HepG2 (cell line): ENCODE measurements at regions not wholly inside any gene's neighbourhood (a gene's known extent, or its start where the extent isn't known, plus 50 kb on each side); places are given as distances from the start of the nearest gene placed in this dataset.

ENCODE experiments used
- ATAC-seq: fragments of 200-7000 bp; cut with Tn5 transposase; 3 replicates; pipeline ENCODE4 v1.9.1; 2020; ENCODE audit warnings: mild to moderate bottlenecking, moderate library complexity
- BruUV-seq: library from RNA; stranded (reverse); fragments of 400-500 nt; replicated peaks from 2 replicates; lab custom pipeline; 2021; lab: Mats Ljungman, UMichigan
- CTCF ChIA-PET: fragments of 300-600 bp; formaldehyde crosslinking; extraction: SDS; loops from one replicate; lab custom pipeline; 2021; ENCODE audit warnings: low total read pairs, inconsistent platforms, low intra/inter-chr PET ratio; lab: Yijun Ruan, JAX
- POLR2A ChIA-PET: fragments of 350-600 bp; sonication (Branson Sonifier 250); formaldehyde crosslinking; loops from one replicate; lab custom pipeline; 2020; ENCODE audit warnings: antibody characterized with exemption, inconsistent platforms; lab: Yijun Ruan, JAX
- DNase-seq: peaks from one replicate; pipeline ENCODE4 v3.0.0-alpha.2; 2015; ENCODE audit warnings: low spot score
- FAIRE-seq: peaks from 3 replicates; lab custom pipeline; 2011; peaks lifted over from hg19 to GRCh38; lab: Jason Lieb, UNC
- H2AFZ ChIP-seq: one replicate; pipeline ENCODE4 v1.6.1; 2011; ENCODE audit warnings: low read length, inconsistent platforms
- H3K27ac ChIP-seq: fragments of 300-600 bp; 3 replicates; pipeline ENCODE4 v1.8.0; 2011; ENCODE audit warnings: mixed run types, mild to moderate bottlenecking, mixed read lengths, low read length, inconsistent platforms; ENCODE audit not compliant: insufficient read depth; ENCODE audit errors: extremely low read length
- H3K27me3 ChIP-seq, 2 experiments: fragments of 200-600 bp in 1 of 2; 2 replicates in 1 of 2; 3 replicates in 1 of 2; pipeline versions ENCODE4 v1.6.0 to v1.8.0; 2011; ENCODE audit warnings: low read length in 2 of 2, mild to moderate bottlenecking in 2 of 2, moderate library complexity in 2 of 2, inconsistent platforms in 1 of 2; ENCODE audit not compliant: insufficient read depth in 2 of 2, control insufficient read depth in 1 of 2
- H3K36me3 ChIP-seq, 2 experiments: fragments of 200-600 bp in 1 of 2; replicated peaks in 1 of 2; 2 replicates in 1 of 2; 3 replicates in 1 of 2; pipeline versions ENCODE4 v1.5.1 to v1.8.0; 2011; ENCODE audit warnings: low read length in 2 of 2, inconsistent platforms in 1 of 2; ENCODE audit not compliant: insufficient read depth in 2 of 2, control insufficient read depth in 1 of 2
- H3K4me1 ChIP-seq: 2 replicates; pipeline ENCODE4 v1.5.1; 2012; ENCODE audit warnings: low read length, inconsistent platforms; ENCODE audit not compliant: insufficient read depth
- H3K4me2 ChIP-seq: 2 replicates; pipeline ENCODE4 v1.6.0; 2011; ENCODE audit warnings: low read depth, low read length, inconsistent platforms
- H3K4me3 ChIP-seq, 3 experiments: fragments of 200-600 bp in 1 of 3; sonication (generic), shearing (Covaris generic) in 1 of 3; replicated peaks in 1 of 3; 2 replicates each; pipeline ENCODE4 v1.5.1; 2011 to 2016; ENCODE audit warnings: low read length in 3 of 3, inconsistent platforms in 2 of 3, low read depth in 2 of 3, mild to moderate bottlenecking in 2 of 3, control low read depth in 1 of 3, mixed read lengths in 1 of 3; ENCODE audit not compliant: insufficient read depth in 1 of 3
- H3K79me2 ChIP-seq: one replicate; pipeline ENCODE4 v1.6.1; 2011; ENCODE audit warnings: low read length, inconsistent platforms; ENCODE audit not compliant: insufficient read depth
- H3K9ac ChIP-seq: 2 replicates; pipeline ENCODE4 v1.6.0; 2011; ENCODE audit warnings: mild to moderate bottlenecking, low read depth, low read length, inconsistent platforms; ENCODE audit not compliant: insufficient read depth
- H3K9me3 ChIP-seq: 2 replicates; pipeline ENCODE4 v1.5.1; 2012; ENCODE audit warnings: mild to moderate bottlenecking, low read length
- H4K20me1 ChIP-seq: 2 replicates; pipeline ENCODE4 v1.6.0; 2011; ENCODE audit warnings: inconsistent platforms, mild to moderate bottlenecking, low read length, moderate library complexity; ENCODE audit not compliant: insufficient read depth
- SMAD3 ChIP-seq: sonication (generic); formaldehyde crosslinking; IDR thresholded peaks from 2 replicates; pipeline ENCODE4 v1.4.0; 2020; ENCODE audit warnings: missing genetic modification reagents
- SRF ChIP-seq: IDR thresholded peaks from 2 replicates; pipeline ENCODE4 v1.6.1; 2011; ENCODE audit warnings: mild to moderate bottlenecking, low read depth, low read length, moderate library complexity
- ZBTB46 ChIP-seq: sonication (generic); formaldehyde crosslinking; IDR thresholded peaks from 2 replicates; pipeline ENCODE4 v1.4.0; 2020; ENCODE audit warnings: mild to moderate bottlenecking, missing genetic modification reagents, borderline replicate concordance
- ZC3H4 ChIP-seq: sonication (generic); formaldehyde crosslinking; IDR thresholded peaks from 2 replicates; pipeline ENCODE4 v1.4.0; 2020; ENCODE audit warnings: missing genetic modification reagents, borderline replicate concordance
- ZMAT3 ChIP-seq: sonication (generic); formaldehyde crosslinking; conservative IDR thresholded peaks from 2 replicates; pipeline ENCODE4 v1.7.0; 2021; ENCODE audit warnings: missing genetic modification reagents
- ZNF652 ChIP-seq: IDR thresholded peaks from 2 replicates; pipeline ENCODE4 v1.6.1; 2016; ENCODE audit warnings: low read depth, borderline replicate concordance
- ZNF782 ChIP-seq: sonication (generic); formaldehyde crosslinking; IDR thresholded peaks from 2 replicates; pipeline ENCODE4 v1.4.0; 2020; ENCODE audit warnings: missing genetic modification reagents, mild to moderate bottlenecking, borderline replicate concordance
- WGBS: methylation state at CpG from one replicate; pipeline ENCODE4 v1.1.6; 2017; ENCODE audit warnings: low lambda C conversion rate; 5-methylcytosine and 5-hydroxymethylcytosine counted together
- in situ Hi-C: cut with HindIII; loops from 2 replicates; pipeline ENCODE4 v1.10.0; 2017; ENCODE audit warnings: low pct_unique_long_range_greater_than_20kb; ENCODE audit not compliant: extremely low pct_ligation_motif_present
- intact Hi-C: fragments of 100-400 bp; cut with micrococcal nuclease; formaldehyde crosslinking; loops from one replicate; pipeline ENCODE4 v1.10.0; 2022; ENCODE audit not compliant: unreplicated experiment

- H3K4me2 ChIP-seq, result no peak overlapping the region
- no peaks in the 10 kb centered on the region for H3K9me3 ChIP-seq
- TF ChIP-seq ZNF652 (CRISPR knock-in tag) (peak; percentile 70; the same call in 1 of the 2 replicates), ZMAT3 (CRISPR knock-in tag) (no peak)
- TF ChIP-seq, all 625 proteins: peak for 1
- intact Hi-C loops (no loop called here), in situ Hi-C loops (loop anchor here (10.0 kb wide), 1 partner anchor 223 kb away; no protein-coding TSS in a partner anchor)
- Histone ChIP-seq H3K9ac (no peak overlapping the region), H3K4me1 (no peaks in the 10 kb centered on the region), H3K79me2 (no peaks in the 10 kb centered on the region), H2AFZ (no peak overlapping the region), H3K4me3 (no peak overlapping the region), H3K36me3 (no peaks in the 10 kb centered on the region), H3K27me3 (peaks cover 2% of the 10 kb centered on the region in 2 experiments; a peak in 1 of 5 replicates), H4K20me1 (no peaks in the 10 kb centered on the region), H3K27ac (no peak overlapping the region)
- no peak for ATAC-seq
- DNase-seq, result no peak
- no peak for FAIRE-seq
- POLR2A ChIA-PET, result no interaction called here
- 33% methylated on average over 4 of the region's 4 CpGs for WGBS
- CTCF ChIA-PET, result no interaction called here
- BruUV-seq, result no TSS peak
Measured at GRCh38 chr7:148487912-148488311, 102.7 kb upstream of the C7orf33 start.

DNA sequence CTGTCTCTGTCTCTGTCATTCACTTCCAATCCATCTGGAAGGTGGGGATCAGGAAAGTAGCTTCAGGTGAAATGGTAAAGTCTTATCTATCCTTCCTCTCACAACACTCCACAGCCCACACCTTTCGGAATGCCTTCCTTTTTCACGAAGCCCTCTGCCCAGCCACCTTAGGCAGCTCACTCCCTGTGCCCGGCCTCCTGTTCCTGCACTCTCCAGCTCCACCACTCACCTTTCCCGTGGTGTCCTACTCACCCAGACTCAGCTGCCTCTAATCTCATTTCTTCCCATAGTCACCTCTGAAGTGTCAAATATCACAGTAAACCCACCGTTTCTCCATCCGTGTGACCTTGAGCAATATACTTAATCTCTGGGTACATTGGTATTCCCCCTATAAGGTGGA lies 100.9 kb upstream of the C7orf33 start:
- Histone ChIP-seq H3K4me3 (no peak overlapping the region), H3K79me2 (no peaks in the 10 kb centered on the region), H3K9ac (no peak overlapping the region), H3K36me3 (no peaks in the 10 kb centered on the region), H3K4me1 (no peaks in the 10 kb centered on the region), H3K27ac (no peak overlapping the region), H3K27me3 (peaks cover 0 to 2% of the 10 kb centered on the region in 2 experiments; a peak in 1 of 5 replicates), H3K4me2 (no peak overlapping the region), H3K9me3 (no peaks in the 10 kb centered on the region), H2AFZ (no peak overlapping the region), H4K20me1 (no peaks in the 10 kb centered on the region)
- FAIRE-seq (no peak), ATAC-seq (peak; percentile 58; the same call in 2 of the 3 replicates), DNase-seq (no peak)
- 53% methylated on average over 6 of the region's 6 CpGs for WGBS
- CTCF ChIA-PET, result no interaction called here
- no TSS peak for BruUV-seq
- intact Hi-C loops, result no loop called here
- POLR2A ChIA-PET, result no interaction called here
- in situ Hi-C loops, result loop anchor here (10.0 kb wide), 1 partner anchor 225 kb away; no protein-coding TSS in a partner anchor
- TF ChIP-seq ZNF782 (no peak), SMAD3 (CRISPR knock-in tag) (no peak), SRF (no peak), ZBTB46 (no peak), ZC3H4 (CRISPR knock-in tag) (no peak)
